ELF-1 (cell line): ENCODE measurements at regions not wholly inside any gene's neighbourhood (a gene's known extent, or its start where the extent isn't known, plus 50 kb on each side); places are given as distances from the start of the nearest gene placed in this dataset.
A peak's percentile ranks its signal among the peaks of the same experiment; 100 is the strongest.

Experiments
- DNase-seq: peaks from one replicate; pipeline ENCODE4 v3.0.0-alpha.2; 2016; ENCODE audit warnings: low read depth, low spot score

DNA sequence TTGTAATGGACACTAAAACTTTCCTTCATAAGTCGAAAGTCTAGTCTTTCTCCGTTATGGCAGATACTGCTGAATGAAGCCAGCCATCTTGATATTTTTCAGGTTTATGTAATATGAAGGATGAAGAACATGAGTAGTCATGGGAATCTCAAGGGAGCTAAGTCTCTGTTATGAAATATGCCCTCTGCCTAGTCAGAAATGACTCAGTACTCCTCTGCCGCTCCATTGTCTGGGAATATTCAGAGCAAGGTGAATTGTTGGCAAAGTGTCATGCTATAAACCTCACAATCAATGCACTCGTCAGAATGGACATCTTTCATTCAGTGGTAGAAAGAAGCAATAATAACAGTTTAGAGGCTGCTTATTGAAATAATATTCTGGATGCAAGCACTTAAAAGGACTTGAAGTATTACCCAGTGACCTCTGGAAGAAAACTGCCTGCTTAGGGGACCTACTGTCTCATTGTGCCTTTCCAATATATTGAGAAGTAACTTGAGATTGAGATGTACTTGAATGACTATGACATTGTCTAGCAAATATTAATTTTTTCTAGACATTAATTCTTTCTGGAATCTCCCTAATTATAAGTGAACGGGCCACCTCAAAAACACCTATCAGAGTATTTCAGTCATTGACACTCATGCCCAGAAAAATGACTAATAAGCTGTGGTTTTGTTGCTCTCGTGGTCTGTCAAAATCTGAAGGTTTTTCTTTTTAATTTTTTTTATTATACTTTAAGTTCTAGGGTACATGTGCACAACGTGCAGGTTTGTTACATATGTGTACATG lies 1011.5 kb upstream of the ACO1 start:
- DNase-seq, result no peak

DNA sequence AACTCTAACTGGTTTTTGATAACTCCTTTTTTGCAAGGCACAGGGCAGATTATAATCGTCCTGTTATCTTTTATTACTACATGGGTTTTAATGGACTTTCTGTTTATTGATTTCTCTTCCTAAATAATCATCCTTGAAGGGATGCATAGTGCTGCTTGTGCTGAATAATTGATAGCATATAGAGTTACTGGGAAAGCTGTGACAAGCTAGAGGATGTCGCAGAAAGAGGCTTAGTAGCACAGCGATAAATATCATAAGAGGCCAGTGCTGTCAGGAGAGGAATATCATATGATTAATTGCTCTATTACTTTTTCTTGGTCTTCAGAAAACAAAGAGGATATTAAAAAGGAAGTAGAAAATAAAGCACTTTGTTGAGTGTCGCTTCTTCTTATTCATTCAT lies 1007.1 kb upstream of the ACO1 start:
- no peak for DNase-seq

GRCh38 chr9:31388660-31389059 lies 995.8 kb upstream of the ACO1 start:
- DNase-seq, result no peak

- no peak for DNase-seq
These were observed 995.4 kb upstream of the ACO1 start for GRCh38 chr9:31389075-31389474.

- DNase-seq, result no peak
These were observed 993.9 kb upstream of the ACO1 start for GRCh38 chr9:31390403-31391025.

DNA sequence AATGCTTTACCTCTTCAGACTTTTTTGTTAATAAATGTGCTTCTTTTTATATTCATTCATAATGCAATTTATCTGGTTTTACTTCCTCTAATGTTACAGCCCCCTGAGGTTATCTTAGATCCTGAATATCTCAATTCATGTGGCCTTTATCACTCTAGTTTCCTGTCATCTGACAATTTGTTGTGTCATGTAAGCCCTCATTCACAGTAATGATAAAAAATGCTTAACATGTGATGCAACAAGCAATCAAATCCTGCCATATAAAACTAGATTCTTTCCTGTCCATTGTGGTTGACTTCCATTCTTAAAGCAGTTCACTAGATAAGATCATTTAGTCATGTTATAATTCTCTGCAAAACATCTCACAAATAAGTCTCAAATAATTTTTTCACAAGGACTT lies 991.2 kb upstream of the ACO1 start:
- DNase-seq, result no peak

GRCh38 chr9:31394015-31394473 lies 990.4 kb upstream of the ACO1 start:
- DNase-seq, result no peak

DNA sequence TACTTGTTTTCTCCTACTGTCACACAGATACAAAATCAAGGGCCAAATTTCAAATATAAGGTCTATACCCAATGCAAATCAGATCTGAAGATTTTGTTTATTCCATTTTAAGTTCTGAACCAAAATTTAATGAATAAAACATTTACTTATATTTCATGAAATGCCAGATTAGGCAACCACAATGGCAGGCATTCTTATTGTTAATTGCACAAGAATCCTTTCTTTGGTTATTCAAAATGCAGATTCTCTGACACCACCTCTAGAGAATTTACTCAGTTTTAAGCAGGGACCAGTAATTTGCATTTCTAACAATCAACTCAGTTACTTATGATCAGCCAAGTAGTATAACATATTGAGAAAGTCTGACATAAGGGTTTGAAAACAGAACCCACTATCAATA lies 972.4 kb upstream of the ACO1 start:
- no peak for DNase-seq

DNA sequence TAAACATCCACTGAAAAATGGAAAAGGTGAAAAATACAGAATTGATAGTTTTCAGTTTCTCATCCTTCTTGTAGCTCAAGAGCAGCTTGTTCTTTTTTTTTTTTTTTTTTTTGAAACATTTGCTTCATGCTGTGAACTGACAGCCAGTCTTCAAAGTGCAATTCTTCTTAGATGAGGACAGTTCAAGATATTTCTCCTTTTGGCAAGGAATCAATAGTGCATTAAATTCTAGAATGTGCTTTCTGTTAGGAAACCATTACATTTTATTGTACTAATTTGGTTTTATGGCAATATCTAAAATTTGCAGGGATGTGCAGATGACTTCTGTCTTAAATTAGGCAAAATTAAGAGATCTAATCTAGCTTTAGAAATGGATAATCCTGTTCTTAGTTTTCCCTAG lies 969.3 kb upstream of the ACO1 start:
- no peak for DNase-seq

- no peak for DNase-seq
These were observed 966.0 kb upstream of the ACO1 start for GRCh38 chr9:31418419-31418818.

GRCh38 chr9:31443630-31444457 lies 940.6 kb upstream of the ACO1 start:
- peak; percentile 6 for DNase-seq

DNA sequence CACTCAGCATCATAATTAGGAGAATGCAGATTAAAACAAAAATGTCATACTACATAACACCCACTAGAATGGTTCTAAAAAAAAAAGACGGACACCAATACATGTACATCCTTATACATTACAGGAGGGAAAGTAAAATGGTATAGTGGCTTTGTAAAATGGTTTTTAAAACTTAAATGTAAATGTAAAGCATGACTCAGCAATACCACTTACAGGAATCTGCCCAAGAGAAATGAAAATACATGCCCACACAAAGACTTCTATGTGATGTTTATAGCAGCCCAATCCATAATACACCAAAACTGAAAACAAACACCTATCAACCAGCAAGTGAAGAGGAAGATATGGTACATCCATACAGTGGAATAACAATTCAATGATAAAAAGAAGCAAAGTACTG lies 939.1 kb upstream of the ACO1 start:
- DNase-seq, result no peak

- no peak for DNase-seq
These were observed 938.5 kb upstream of the ACO1 start for GRCh38 chr9:31445960-31446359.

- no peak for DNase-seq
These were observed 917.4 kb upstream of the ACO1 start for GRCh38 chr9:31467075-31467474.

- peak; percentile 4 for DNase-seq
These were observed 914.4 kb upstream of the ACO1 start for GRCh38 chr9:31470051-31470450.

- no peak for DNase-seq
These were observed 913.4 kb upstream of the ACO1 start for GRCh38 chr9:31471010-31471409.

- DNase-seq, result no peak
These were observed 897.8 kb upstream of the ACO1 start for GRCh38 chr9:31486630-31487029.

GRCh38 chr9:31490551-31491106 lies 893.8 kb upstream of the ACO1 start:
- no peak for DNase-seq

DNA sequence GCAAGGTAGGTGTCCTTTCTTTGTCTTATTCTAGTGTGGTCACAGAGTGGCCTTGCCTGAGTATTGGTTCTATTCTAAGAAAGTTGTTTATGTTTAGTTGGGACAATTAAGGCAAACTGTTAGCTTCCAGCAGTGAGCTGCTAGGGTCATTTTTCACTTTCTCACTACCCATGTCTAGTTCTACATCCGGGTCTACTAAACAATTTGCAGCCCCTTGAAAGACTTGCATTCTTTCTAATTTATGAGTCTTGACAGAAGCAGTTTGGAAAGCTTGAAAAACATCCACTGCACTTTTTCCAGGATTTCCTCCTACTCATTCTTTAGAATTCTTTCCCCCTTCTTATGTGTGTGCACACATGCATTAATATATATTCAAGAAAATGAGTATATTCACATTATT lies 892.2 kb upstream of the ACO1 start:
- no peak for DNase-seq

DNA sequence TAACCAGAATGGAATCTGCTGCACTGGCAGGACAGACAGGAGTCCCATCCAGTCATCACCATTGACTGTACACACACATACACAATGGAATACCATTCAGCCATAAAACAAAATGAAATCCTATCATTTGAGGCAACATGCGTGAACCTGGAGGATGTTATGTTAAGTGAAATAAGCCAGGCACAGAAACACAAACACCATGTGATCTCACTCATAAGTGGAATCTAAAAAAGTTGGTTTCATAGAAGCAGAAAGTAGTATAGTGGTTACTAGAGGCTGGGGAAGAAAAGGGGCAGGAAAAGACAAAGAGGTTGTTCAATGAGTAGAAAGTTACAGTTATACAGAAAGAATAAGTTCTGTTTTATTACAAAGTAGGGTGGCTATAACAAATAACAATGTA lies 884.0 kb upstream of the ACO1 start:
- DNase-seq, result no peak

DNA sequence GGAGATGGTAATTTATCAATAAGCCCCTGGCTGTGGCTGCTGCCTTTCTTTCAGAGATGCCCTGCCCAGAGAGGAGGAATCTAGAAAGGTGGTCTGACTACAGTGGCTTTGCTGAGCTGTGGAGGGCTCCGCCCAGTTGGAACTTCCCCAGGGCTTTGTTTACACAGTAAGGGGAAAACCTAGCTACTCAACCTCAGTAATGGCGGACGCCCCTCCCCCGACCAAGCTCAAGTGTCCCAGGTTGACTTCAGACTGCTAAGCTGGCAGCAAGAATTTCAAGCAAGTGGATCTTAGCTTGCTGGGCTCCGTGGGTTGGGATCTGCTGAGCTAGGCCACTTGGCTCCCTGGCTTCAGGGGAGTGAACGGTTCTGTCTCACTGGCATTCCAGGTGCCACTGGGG lies 865.4 kb upstream of the ACO1 start:
- peak; percentile 77 for DNase-seq

- DNase-seq, result no peak
These were observed 865.0 kb upstream of the ACO1 start for GRCh38 chr9:31519424-31519823.
